Hepatocyte (in vitro differentiated cells): ENCODE measurements at regions not wholly inside any gene's neighbourhood (a gene's known extent, or its start where the extent isn't known, plus 50 kb on each side); places are given as distances from the start of the nearest gene placed in this dataset.

Experiments used
- DNase-seq: peaks from one replicate; pipeline ENCODE4 v3.0.0-alpha.2; 2016; ENCODE audit warnings: low spot score
- H2AFZ ChIP-seq: fragments of 200-600 bp; sonication (generic); 2 replicates; pipeline ENCODE4 v1.6.0; 2016; ENCODE audit warnings: antibody characterized with exemption, mild to moderate bottlenecking
- H3K27ac ChIP-seq: fragments of 200-600 bp; sonication (generic); 2 replicates; pipeline ENCODE4 v1.5.1; 2016; ENCODE audit warnings: mild to moderate bottlenecking
- H3K27me3 ChIP-seq: fragments of 200-600 bp; sonication (generic); 2 replicates; pipeline ENCODE4 v1.6.1; 2016
- H3K36me3 ChIP-seq: fragments of 200-600 bp; sonication (generic); replicated peaks from 2 replicates; pipeline ENCODE4 v1.5.1; 2016; ENCODE audit warnings: low read depth; ENCODE audit not compliant: insufficient read depth
- H3K4me1 ChIP-seq: fragments of 200-600 bp; sonication (generic); 2 replicates; pipeline ENCODE4 v1.5.1; 2016; ENCODE audit warnings: mild to moderate bottlenecking, moderate library complexity; ENCODE audit not compliant: insufficient read depth
- H3K4me2 ChIP-seq: fragments of 200-600 bp; sonication (generic); 2 replicates; pipeline ENCODE4 v1.6.0; 2016
- H3K4me3 ChIP-seq: fragments of 200-600 bp; sonication (generic); 2 replicates; pipeline ENCODE4 v1.5.1; 2016; ENCODE audit warnings: mild to moderate bottlenecking
- H3K79me2 ChIP-seq: fragments of 200-600 bp; sonication (generic); 2 replicates; pipeline ENCODE4 v1.6.0; 2017; ENCODE audit warnings: mild to moderate bottlenecking
- H3K9me2 ChIP-seq: fragments of 200-600 bp; sonication (generic); replicated peaks from 2 replicates; pipeline ENCODE4 v1.6.0; 2017; ENCODE audit warnings: mild to moderate bottlenecking; ENCODE audit not compliant: insufficient read depth
- H3K9me3 ChIP-seq: fragments of 200-600 bp; sonication (generic); 2 replicates; pipeline ENCODE4 v1.5.1; 2016; ENCODE audit warnings: low read depth, mild to moderate bottlenecking
- H4K20me1 ChIP-seq: fragments of 200-600 bp; sonication (generic); 2 replicates; pipeline ENCODE4 v1.6.0; 2016; ENCODE audit warnings: mild to moderate bottlenecking; ENCODE audit not compliant: insufficient read depth, poor library complexity, severe bottlenecking
- CTCF ChIP-seq: fragments of 200-600 bp; sonication (generic); IDR thresholded peaks from 2 replicates; pipeline ENCODE4 v1.5.1; 2016; ENCODE audit warnings: antibody characterized with exemption, mild to moderate bottlenecking; ENCODE audit not compliant: poor library complexity
- EZH2 ChIP-seq: fragments of 200-600 bp; sonication (generic); IDR thresholded peaks from 2 replicates; pipeline ENCODE4 v1.6.1; 2016; ENCODE audit warnings: antibody characterized with exemption, mild to moderate bottlenecking, borderline replicate concordance
- EZH2phosphoT487 ChIP-seq: fragments of 200-600 bp; sonication (generic); IDR thresholded peaks from one replicate; pipeline ENCODE4 v1.6.1; 2018; ENCODE audit warnings: antibody characterized with exemption, mild to moderate bottlenecking, low read depth, moderate library complexity; ENCODE audit not compliant: unreplicated experiment, severe bottlenecking
- WGBS: methylation state at CpG from one replicate; pipeline ENCODE4 v1.1.6; 2016; ENCODE audit warnings: low lambda C conversion rate; ENCODE audit errors: missing lambda C conversion rate; 5-methylcytosine and 5-hydroxymethylcytosine counted together

- Histone ChIP-seq H3K79me2 (no peaks in the 10 kb centered on the region), H3K9me2 (no peaks in the 10 kb centered on the region), H3K27me3 (no peaks in the 10 kb centered on the region), H2AFZ (no peak overlapping the region), H3K4me3 (no peak overlapping the region), H4K20me1 (no peaks in the 10 kb centered on the region), H3K4me1 (peaks cover 10% of the 10 kb centered on the region), H3K27ac (no peak overlapping the region), H3K9me3 (no peaks in the 10 kb centered on the region), H3K36me3 (no peaks in the 10 kb centered on the region), H3K4me2 (no peak overlapping the region)
- TF ChIP-seq EZH2, result no peak
- no peak for TF ChIP-seq CTCF
- TF ChIP-seq EZH2phosphoT487, result no peak
- DNase-seq, result no peak
- WGBS, result 77% methylated on average over 4 of the region's 4 CpGs
Measured at GRCh38 chr9:8224381-8224801, 424.8 kb upstream of the DMAC1 start.

GRCh38 chr9:8223861-8224260, 424.3 kb upstream of the DMAC1 start:
- H3K36me3 ChIP-seq, result no peaks in the 10 kb centered on the region
- H3K4me1 ChIP-seq, result peaks cover 10% of the 10 kb centered on the region
- H2AFZ ChIP-seq, result no peak overlapping the region
- TF ChIP-seq EZH2 (no peak), CTCF (no peak), EZH2phosphoT487 (no peak)
- H3K27ac ChIP-seq, result no peak overlapping the region
- no peaks in the 10 kb centered on the region for H3K79me2 ChIP-seq
- DNase-seq, result no peak
- H3K27me3 ChIP-seq, result no peaks in the 10 kb centered on the region
- no peaks in the 10 kb centered on the region for H3K9me2 ChIP-seq
- no peak overlapping the region for H3K4me2 ChIP-seq
- WGBS, result 93% methylated on average over 1 of the region's 1 CpG
- H3K9me3 ChIP-seq, result no peaks in the 10 kb centered on the region
- no peak overlapping the region for H3K4me3 ChIP-seq
- H4K20me1 ChIP-seq, result no peaks in the 10 kb centered on the region

GRCh38 chr9:8221462-8221861, 421.9 kb upstream of the DMAC1 start:
- no peak for DNase-seq
- 34% methylated on average over 4 of the region's 4 CpGs for WGBS
- H3K9me3 ChIP-seq, result no peaks in the 10 kb centered on the region

More at GRCh38 chr9:8221462-8221861, 421.9 kb upstream of the DMAC1 start:
- peaks cover 7% of the 10 kb centered on the region for H3K4me1 ChIP-seq
- no peaks in the 10 kb centered on the region for H3K9me2 ChIP-seq
- H3K36me3 ChIP-seq, result no peaks in the 10 kb centered on the region
- H4K20me1 ChIP-seq, result no peaks in the 10 kb centered on the region
- H3K79me2 ChIP-seq, result no peaks in the 10 kb centered on the region
- TF ChIP-seq EZH2phosphoT487, result no peak
- TF ChIP-seq EZH2, result no peak
- no peak for TF ChIP-seq CTCF
- H3K4me3 ChIP-seq, result no peak overlapping the region
- no peak overlapping the region for H2AFZ ChIP-seq
- H3K4me2 ChIP-seq, result no peak overlapping the region
- no peak overlapping the region for H3K27ac ChIP-seq
- no peaks in the 10 kb centered on the region for H3K27me3 ChIP-seq
